Dedifferentiated amniotic fluid mesenchymal stem cell (primary cell): ENCODE measurements at regions not wholly inside any gene's neighbourhood (a gene's known extent, or its start where the extent isn't known, plus 50 kb on each side); places are given as distances from the start of the nearest gene placed in this dataset.
A peak's percentile ranks its signal among the peaks of the same experiment; 100 is the strongest.
"Not testable (repeated sequence)": the region's sequence is repeated elsewhere in the genome, so short reads cannot be mapped to it uniquely, and the experiment has no call there.

Experiments
- DNase-seq: peaks from one replicate; pipeline ENCODE4 v3.0.0-alpha.2; 2016; ENCODE audit errors: extremely low spot score

DNA sequence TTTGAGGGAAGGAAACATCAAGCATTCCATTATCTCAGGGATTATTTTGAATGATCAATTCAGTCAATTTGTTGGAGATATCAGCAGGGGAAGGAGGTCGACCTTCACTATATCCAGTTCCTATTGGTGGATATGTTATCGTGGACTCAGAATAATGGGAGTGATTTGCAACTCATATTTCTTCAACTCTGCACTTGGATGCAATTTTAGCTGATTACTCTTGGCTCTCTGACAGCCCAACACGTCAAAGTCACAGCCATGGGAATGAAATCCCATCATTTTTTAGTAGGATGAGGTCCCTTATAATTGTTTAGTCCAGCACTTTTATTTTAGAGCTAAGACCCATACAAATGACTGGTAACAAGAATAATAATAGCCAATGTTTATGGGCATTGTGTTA, 371.8 kb upstream of the RPS23 start:
- DNase-seq = no peak

DNA sequence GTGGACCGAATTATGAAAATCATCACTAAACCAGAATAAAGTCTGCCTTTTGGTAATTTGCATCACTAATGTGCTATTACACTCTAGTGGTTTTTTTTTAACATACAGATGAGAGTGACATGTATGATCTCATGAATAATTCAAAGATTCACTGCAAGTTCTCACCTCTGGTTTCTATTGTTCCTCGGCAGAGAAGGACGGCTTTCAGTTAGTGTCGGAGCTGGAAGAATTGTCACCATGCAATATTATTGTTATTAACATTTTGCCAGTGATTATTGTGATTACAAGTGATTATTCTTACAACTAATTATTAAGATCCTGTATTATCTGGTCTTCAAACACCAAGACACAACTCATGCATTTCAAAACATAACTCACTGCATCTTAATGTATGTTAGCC, 366.6 kb upstream of the RPS23 start:
- DNase-seq = no peak

DNA sequence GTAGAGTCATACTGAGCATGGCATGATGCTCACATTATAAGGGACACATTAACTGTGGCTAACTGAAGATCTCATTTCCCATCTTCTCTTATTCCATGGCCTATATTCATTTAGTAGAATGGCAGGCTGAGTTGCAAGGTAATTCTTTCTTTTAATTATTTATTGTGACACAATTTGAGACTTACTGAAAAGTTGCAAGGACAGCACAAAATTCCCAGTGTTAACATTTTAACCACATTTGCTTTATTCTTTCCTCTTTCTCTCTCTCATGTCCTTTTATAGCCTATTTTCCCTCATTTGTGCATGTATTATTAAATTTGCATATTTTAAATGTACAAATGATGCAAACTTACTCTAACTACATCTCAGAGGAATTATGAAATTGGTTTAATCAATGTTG, 366.1 kb upstream of the RPS23 start:
- no peak for DNase-seq

DNA sequence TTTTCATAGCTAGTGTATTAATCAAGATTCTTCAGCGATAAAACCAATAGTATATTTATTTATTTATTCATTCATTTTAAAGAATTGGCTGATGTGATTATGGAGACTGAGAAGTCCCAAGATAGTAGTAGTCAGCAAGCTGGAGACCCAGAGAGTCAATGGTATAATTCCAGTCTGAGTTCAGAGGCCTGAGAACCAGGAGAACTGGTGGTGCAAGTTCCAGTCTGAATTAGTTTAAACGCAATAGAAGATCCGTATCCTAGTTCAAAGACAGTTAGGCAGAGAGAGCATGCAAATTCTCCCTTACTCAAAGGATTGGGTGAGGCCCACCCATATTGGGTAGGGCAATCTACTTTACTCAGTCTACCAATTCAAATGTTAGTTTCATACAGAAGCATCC, 364.2 kb upstream of the RPS23 start:
- no peak for DNase-seq

- peak; percentile 94 for DNase-seq
Observed at GRCh38 chr5:82641331-82642003, 363.3 kb upstream of the RPS23 start.

GRCh38 chr5:82640916-82641315, 362.8 kb upstream of the RPS23 start:
- no peak for DNase-seq

- DNase-seq = peak; percentile 67
Observed at GRCh38 chr5:82639393-82640144, 361.4 kb upstream of the RPS23 start.

DNA sequence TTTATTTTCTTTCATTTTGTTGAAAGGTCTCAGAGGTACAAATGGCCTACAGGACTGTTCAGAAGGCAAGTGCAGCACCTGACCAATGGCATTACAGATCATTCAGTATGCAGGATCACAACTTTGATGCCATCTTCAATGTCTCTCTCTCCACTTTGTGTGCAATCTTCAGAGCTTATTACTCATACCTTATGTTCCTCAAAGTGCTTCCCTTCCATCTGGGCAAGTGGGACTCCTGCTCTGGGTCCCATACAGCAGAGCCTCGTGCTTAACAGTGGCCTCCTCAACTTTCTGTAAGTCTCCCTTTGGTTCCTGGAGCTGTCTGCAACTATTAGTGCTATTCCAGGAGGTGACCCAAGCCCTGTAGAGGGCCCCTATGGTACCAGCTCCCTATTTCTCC, 358.4 kb upstream of the RPS23 start:
- DNase-seq = no peak

DNA sequence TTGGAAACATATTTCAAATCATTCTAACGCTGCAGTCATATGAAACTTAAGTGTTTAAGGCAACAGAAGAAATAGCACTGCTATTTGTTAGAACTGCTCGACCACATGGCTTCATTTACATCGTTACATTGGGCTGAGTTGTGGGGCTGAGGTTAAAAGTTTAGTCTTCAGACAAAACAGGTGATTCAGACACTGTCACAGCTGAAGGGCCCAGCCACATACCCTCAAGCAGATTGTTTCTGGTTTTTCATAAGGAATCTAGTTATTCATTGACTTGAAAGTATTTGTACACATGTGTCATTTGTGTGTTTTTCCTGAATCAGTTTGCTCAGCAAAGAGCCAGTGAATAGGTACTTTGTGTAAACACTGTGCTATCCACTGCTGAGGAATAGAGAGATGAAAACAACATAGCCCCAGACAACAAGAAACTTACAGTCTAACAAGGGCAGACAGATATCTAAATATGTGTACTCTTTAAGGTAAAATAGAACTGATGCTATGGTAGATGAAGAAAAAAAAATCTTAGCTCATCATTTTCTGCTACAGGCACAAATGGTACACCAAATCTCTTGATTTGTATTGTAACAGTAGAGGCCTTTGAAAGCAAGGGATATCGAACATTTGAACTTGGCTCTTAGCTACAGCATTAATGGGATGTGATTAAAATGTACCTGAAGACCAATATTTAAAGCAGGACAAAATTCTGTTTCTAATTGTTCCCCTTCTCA, 357.6 kb upstream of the RPS23 start:
- DNase-seq = peak; percentile 70

GRCh38 chr5:82628364-82628910, 350.3 kb upstream of the RPS23 start:
- no peak for DNase-seq

- not testable (repeated sequence) for DNase-seq
Observed at GRCh38 chr5:82626905-82627591, 348.9 kb upstream of the RPS23 start.

DNA sequence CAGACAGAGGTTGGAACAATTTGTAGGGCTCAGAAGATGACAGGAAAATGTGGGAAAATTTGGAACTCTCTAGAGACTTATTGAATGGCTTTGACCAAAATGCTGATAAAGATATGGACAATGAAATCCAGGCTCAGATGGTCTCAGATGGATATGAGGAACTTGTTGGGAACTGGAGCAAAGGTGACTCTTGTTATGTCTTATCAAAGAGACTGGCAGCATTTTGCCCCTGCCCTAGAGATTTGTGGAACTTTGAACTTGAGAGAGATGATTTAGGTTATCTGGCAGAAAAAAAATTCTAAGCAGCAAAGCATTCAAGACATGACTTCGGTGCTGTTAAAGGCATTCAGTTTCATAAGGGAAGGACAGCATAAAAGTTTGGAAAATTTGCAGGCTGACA, 347.9 kb upstream of the RPS23 start:
- DNase-seq = not testable (repeated sequence)

GRCh38 chr5:82624062-82624461, 345.9 kb upstream of the RPS23 start:
- no peak for DNase-seq

GRCh38 chr5:82622711-82623514, 344.8 kb upstream of the RPS23 start:
- no peak for DNase-seq

GRCh38 chr5:82622205-82622604, 344.1 kb upstream of the RPS23 start:
- no peak for DNase-seq

GRCh38 chr5:82620957-82621600, 342.9 kb upstream of the RPS23 start:
- DNase-seq = no peak

DNA sequence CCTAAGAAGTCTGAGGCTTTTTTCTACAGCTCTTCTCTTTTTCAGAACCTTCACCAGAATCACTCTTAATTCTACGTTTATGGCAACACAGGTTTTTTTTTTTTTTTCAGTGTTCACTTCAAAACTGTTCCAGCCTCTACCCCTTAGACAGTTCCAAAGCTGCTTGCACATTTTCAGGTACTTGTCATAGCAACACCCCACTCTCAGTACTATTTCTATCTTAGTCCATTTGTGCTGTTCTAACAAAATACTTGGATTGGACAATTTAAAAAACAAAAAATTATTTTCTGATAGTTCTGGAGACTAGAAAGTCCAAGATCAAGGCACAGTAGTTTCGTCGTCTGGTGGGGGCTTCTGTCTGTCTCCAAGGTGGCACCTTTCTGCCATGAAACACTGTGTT, 340.9 kb upstream of the RPS23 start:
- no peak for DNase-seq

- no peak for DNase-seq
Observed at GRCh38 chr5:82614706-82615105, 336.6 kb upstream of the RPS23 start.

- DNase-seq = no peak
Observed at GRCh38 chr5:82613891-82614290, 335.7 kb upstream of the RPS23 start.

- no peak for DNase-seq
Observed at GRCh38 chr5:82610686-82611085, 332.5 kb upstream of the RPS23 start.
